ENCODE measurements at regions not wholly inside any gene's neighbourhood (a gene's known extent, or its start where the extent isn't known, plus 50 kb on each side); places are given as distances from the start of the nearest gene placed in this dataset.

DNA sequence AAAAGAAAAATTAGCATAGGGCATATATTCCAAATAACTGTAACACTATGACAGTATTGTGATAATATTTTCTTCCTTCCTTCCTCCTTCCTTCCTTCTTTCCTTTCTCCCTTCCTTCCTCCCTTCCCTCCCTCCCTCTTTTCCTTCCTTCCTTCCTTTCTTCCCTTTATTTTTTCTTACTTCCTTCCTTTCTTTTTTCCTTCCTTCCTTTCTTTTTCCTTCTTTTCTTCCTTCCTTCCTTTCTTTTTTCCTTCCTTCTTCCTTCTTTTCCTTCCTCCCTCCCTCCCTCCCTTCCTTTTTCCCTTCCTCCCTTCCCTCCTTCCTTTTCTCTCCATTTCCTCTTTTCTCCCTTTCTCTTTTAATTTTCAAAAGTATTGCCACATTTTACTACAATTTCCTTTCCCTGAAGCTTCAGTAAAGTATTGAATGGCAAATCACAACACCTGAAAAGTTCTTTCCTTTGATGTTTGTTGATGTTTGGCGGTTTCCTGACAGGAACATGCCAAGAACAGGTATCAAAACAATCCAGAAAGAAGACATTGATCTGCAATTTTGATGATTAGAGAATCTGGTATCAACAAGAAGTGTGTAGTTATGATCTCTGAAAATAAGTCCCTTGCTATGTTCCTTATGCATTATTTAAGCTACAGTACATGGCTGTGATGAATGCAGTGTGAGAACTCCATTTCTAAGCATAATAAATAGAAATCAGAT is 253.1 kb upstream of the EDIL3 start:
- ATAC-seq: no peak
- 62% methylated on average over 1 of the region's 1 CpG for WGBS (ENCODE audit: insufficient coverage, low coverage, low lambda C conversion rate, missing lambda C conversion rate)
- H3K4me1 ChIP-seq: no peaks in the 10 kb centered on the region

DNA sequence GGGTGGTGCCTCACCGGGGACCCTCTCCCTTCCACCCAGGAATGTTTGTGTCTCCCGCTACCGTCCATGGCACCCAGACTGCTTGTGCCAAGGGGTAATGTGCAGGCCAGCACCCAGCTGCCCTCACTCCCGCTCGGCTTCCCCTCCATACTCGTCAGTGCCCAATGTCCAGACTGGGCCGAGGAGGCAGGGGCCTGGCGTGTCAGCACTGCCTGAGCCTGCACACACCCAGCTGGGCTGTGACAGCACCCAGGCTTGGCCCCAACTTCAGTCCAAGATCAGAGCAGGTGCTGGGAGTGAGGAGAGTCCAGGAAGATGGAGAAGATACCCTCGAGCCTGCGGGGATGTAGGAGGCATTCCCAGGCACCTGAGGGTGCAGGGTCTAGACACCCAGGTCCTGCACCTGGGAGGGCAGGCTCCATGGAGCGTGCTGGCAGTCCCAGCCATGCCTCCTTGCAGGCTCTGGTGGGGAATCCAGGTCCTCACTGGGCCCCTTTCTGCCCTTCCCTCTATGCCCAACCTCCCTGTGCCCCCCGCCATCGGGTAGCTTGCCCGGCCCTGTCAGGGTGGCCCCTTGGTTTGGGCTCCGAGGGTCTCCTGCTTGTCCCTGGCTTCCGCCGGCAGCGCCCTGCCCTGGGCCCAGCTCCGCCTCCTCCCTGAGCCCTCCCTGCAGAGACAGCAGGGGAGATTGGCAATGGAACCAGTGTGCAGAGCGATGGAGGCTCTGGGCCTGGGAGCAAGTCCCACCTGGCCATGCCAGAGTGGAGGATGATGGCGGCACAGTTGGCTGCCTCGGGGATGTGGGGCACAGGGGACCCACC is 250.8 kb upstream of the EDIL3 start:
- intact Hi-C loops (cut with DNase I): no loop called here
- H3K4me3 ChIP-seq: no peak overlapping the region
- DNase-seq: peak in 1 of 3 donors; percentile 35
- WGBS (ENCODE audit: insufficient coverage, low coverage, low lambda C conversion rate, missing lambda C conversion rate): 79% methylated on average over 3 of the region's 22 CpGs
- H3K36me3 ChIP-seq: no peaks in the 10 kb centered on the region
- no peak overlapping the region for H3K27ac ChIP-seq
- no peaks in the 10 kb centered on the region for H3K4me1 ChIP-seq
- no peaks in the 10 kb centered on the region for H3K9me3 ChIP-seq
- TF ChIP-seq POLR2A (IDR thresholded peaks at IDR 0.05) (no peak), CTCF (IDR thresholded peaks at IDR 0.05) (no peak)
- ATAC-seq: peak in 1 of 4 donors; percentile 42
- no peaks in the 10 kb centered on the region for H3K27me3 ChIP-seq

More for the DNA sequence above, 253.1 kb upstream of the EDIL3 start:
- no peak overlapping the region for H3K27ac ChIP-seq
- no peak overlapping the region for H3K4me3 ChIP-seq
- no peaks in the 10 kb centered on the region for H3K27me3 ChIP-seq
- intact Hi-C loops (cut with DNase I): no loop called here
- no peak for TF ChIP-seq POLR2A (IDR thresholded peaks at IDR 0.05)
- TF ChIP-seq CTCF (IDR thresholded peaks at IDR 0.05): no peak
- DNase-seq: no peak
- H3K9me3 ChIP-seq: no peaks in the 10 kb centered on the region
- H3K36me3 ChIP-seq: no peaks in the 10 kb centered on the region

- intact Hi-C loops (cut with DNase I): no loop called here
- Histone ChIP-seq H3K9me3 (no peaks in the 10 kb centered on the region), H3K27ac (no peak overlapping the region), H3K4me3 (no peak overlapping the region), H3K4me1 (no peaks in the 10 kb centered on the region), H3K27me3 (no peaks in the 10 kb centered on the region), H3K36me3 (no peaks in the 10 kb centered on the region)
- ATAC-seq: no peak
- peak in 1 of 3 donors; percentile 37 for DNase-seq
- no peak for TF ChIP-seq POLR2A (IDR thresholded peaks at IDR 0.05)
- no peak for TF ChIP-seq CTCF (IDR thresholded peaks at IDR 0.05)
- 63% methylated on average over 4 of the region's 11 CpGs for WGBS (ENCODE audit: insufficient coverage, low coverage, low lambda C conversion rate, missing lambda C conversion rate)
Measured at GRCh38 chr5:84634256-84634655, 249.6 kb upstream of the EDIL3 start.

DNA sequence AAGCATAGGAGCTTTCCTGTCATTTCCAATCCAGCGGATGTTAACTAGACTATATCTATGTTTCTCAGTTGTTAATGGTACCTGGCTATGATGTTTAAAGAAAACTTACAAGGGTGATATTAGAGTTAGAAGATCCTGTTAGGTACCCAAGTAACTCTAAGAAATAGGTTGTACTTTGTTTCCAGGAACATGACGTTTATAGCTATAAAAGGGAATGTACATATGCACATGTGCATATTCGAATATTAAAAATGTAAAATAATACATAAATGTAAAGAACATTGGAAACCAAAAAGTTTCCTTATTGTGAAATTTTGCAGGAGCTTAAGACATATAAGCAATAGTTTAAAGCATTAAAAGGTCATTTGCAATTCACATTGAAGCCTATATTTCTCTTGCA is 247.7 kb upstream of the EDIL3 start:
- no peak overlapping the region for H3K4me3 ChIP-seq
- H3K36me3 ChIP-seq: no peaks in the 10 kb centered on the region
- DNase-seq: no peak
- H3K4me1 ChIP-seq: no peaks in the 10 kb centered on the region
- intact Hi-C loops (cut with DNase I): no loop called here
- no peak for ATAC-seq
- H3K27ac ChIP-seq: no peak overlapping the region
- no peaks in the 10 kb centered on the region for H3K9me3 ChIP-seq
- H3K27me3 ChIP-seq: no peaks in the 10 kb centered on the region
- TF ChIP-seq POLR2A (IDR thresholded peaks at IDR 0.05) (no peak), CTCF (IDR thresholded peaks at IDR 0.05) (no peak)
- WGBS (ENCODE audit: insufficient coverage, low coverage, low lambda C conversion rate, missing lambda C conversion rate): 55% methylated on average over 3 of the region's 3 CpGs
